Tibial nerve (tissue), 4 donors: ENCODE measurements at regions not wholly inside any gene's neighbourhood (a gene's known extent, or its start where the extent isn't known, plus 50 kb on each side); places are given as distances from the start of the nearest gene placed in this dataset.
"Not testable (repeated sequence)": the region's sequence is repeated elsewhere in the genome, so short reads cannot be mapped to it uniquely, and the experiment has no call there.

ENCODE experiments used
- CTCF ChIP-seq, 5 experiments: fragments of 200-600 bp in 3 of 5; fragments of 450-650 bp in 2 of 5; sonication (generic) in 3 of 5; IDR thresholded peaks; one replicate each; pipeline ENCODE4 v1.5.1; 2016 to 2019; ENCODE audit warnings: antibody characterized with exemption in 5 of 5, mild to moderate bottlenecking in 3 of 5, moderate library complexity in 2 of 5
- EP300 ChIP-seq, 2 donors: sonication (generic); formaldehyde crosslinking; IDR thresholded peaks; one replicate each; pipeline ENCODE4 v1.6.1; 2017; ENCODE audit warnings: antibody characterized with exemption in 2 of 2, mild to moderate bottlenecking in 1 of 2
- POLR2A ChIP-seq, 2 donors: fragments of 450-650 bp; IDR thresholded peaks; one replicate each; pipeline ENCODE4 v1.6.1; 2017; ENCODE audit warnings: antibody characterized with exemption in 2 of 2, mild to moderate bottlenecking in 2 of 2, moderate library complexity in 2 of 2

- not testable (repeated sequence) for TF ChIP-seq CTCF (IDR thresholded peaks at IDR 0.05)
- peak in 1 of 2 donors; percentile 81 for TF ChIP-seq POLR2A (IDR thresholded peaks at IDR 0.05)
- peak; percentile 34 to 53 for TF ChIP-seq EP300 (IDR thresholded peaks at IDR 0.05)
These were observed 53.1 kb upstream of the ROPN1B start for GRCh38 chr3:125915792-125916375.
